HepG2 (cell line): ENCODE measurements at regions not wholly inside any gene's neighbourhood (a gene's known extent, or its start where the extent isn't known, plus 50 kb on each side); places are given as distances from the start of the nearest gene placed in this dataset.

ENCODE experiments used
- ATAC-seq: fragments of 200-7000 bp; cut with Tn5 transposase; 3 replicates; pipeline ENCODE4 v1.9.1; 2020; ENCODE audit warnings: mild to moderate bottlenecking, moderate library complexity
- BruUV-seq: library from RNA; stranded (reverse); fragments of 400-500 nt; replicated peaks from 2 replicates; lab custom pipeline; 2021; lab: Mats Ljungman, UMichigan
- CTCF ChIA-PET: fragments of 300-600 bp; formaldehyde crosslinking; extraction: SDS; loops from one replicate; lab custom pipeline; 2021; ENCODE audit warnings: low total read pairs, inconsistent platforms, low intra/inter-chr PET ratio; lab: Yijun Ruan, JAX
- POLR2A ChIA-PET: fragments of 350-600 bp; sonication (Branson Sonifier 250); formaldehyde crosslinking; loops from one replicate; lab custom pipeline; 2020; ENCODE audit warnings: antibody characterized with exemption, inconsistent platforms; lab: Yijun Ruan, JAX
- DNase-seq: peaks from one replicate; pipeline ENCODE4 v3.0.0-alpha.2; 2015; ENCODE audit warnings: low spot score
- FAIRE-seq: peaks from 3 replicates; lab custom pipeline; 2011; peaks lifted over from hg19 to GRCh38; lab: Jason Lieb, UNC
- H2AFZ ChIP-seq: one replicate; pipeline ENCODE4 v1.6.1; 2011; ENCODE audit warnings: low read length, inconsistent platforms
- H3K27ac ChIP-seq: fragments of 300-600 bp; 3 replicates; pipeline ENCODE4 v1.8.0; 2011; ENCODE audit warnings: mixed run types, mild to moderate bottlenecking, mixed read lengths, low read length, inconsistent platforms; ENCODE audit not compliant: insufficient read depth; ENCODE audit errors: extremely low read length
- H3K27me3 ChIP-seq, 2 experiments: fragments of 200-600 bp in 1 of 2; 2 replicates in 1 of 2; 3 replicates in 1 of 2; pipeline versions ENCODE4 v1.6.0 to v1.8.0; 2011; ENCODE audit warnings: low read length in 2 of 2, mild to moderate bottlenecking in 2 of 2, moderate library complexity in 2 of 2, inconsistent platforms in 1 of 2; ENCODE audit not compliant: insufficient read depth in 2 of 2, control insufficient read depth in 1 of 2
- H3K36me3 ChIP-seq, 2 experiments: fragments of 200-600 bp in 1 of 2; replicated peaks in 1 of 2; 2 replicates in 1 of 2; 3 replicates in 1 of 2; pipeline versions ENCODE4 v1.5.1 to v1.8.0; 2011; ENCODE audit warnings: low read length in 2 of 2, inconsistent platforms in 1 of 2; ENCODE audit not compliant: insufficient read depth in 2 of 2, control insufficient read depth in 1 of 2
- H3K4me1 ChIP-seq: 2 replicates; pipeline ENCODE4 v1.5.1; 2012; ENCODE audit warnings: low read length, inconsistent platforms; ENCODE audit not compliant: insufficient read depth
- H3K4me2 ChIP-seq: 2 replicates; pipeline ENCODE4 v1.6.0; 2011; ENCODE audit warnings: low read depth, low read length, inconsistent platforms
- H3K4me3 ChIP-seq, 3 experiments: fragments of 200-600 bp in 1 of 3; sonication (generic), shearing (Covaris generic) in 1 of 3; replicated peaks in 1 of 3; 2 replicates each; pipeline ENCODE4 v1.5.1; 2011 to 2016; ENCODE audit warnings: low read length in 3 of 3, inconsistent platforms in 2 of 3, low read depth in 2 of 3, mild to moderate bottlenecking in 2 of 3, control low read depth in 1 of 3, mixed read lengths in 1 of 3; ENCODE audit not compliant: insufficient read depth in 1 of 3
- H3K79me2 ChIP-seq: one replicate; pipeline ENCODE4 v1.6.1; 2011; ENCODE audit warnings: low read length, inconsistent platforms; ENCODE audit not compliant: insufficient read depth
- H3K9ac ChIP-seq: 2 replicates; pipeline ENCODE4 v1.6.0; 2011; ENCODE audit warnings: mild to moderate bottlenecking, low read depth, low read length, inconsistent platforms; ENCODE audit not compliant: insufficient read depth
- H3K9me3 ChIP-seq: 2 replicates; pipeline ENCODE4 v1.5.1; 2012; ENCODE audit warnings: mild to moderate bottlenecking, low read length
- H4K20me1 ChIP-seq: 2 replicates; pipeline ENCODE4 v1.6.0; 2011; ENCODE audit warnings: inconsistent platforms, mild to moderate bottlenecking, low read length, moderate library complexity; ENCODE audit not compliant: insufficient read depth
- ASH2L ChIP-seq: fragments of 300-600, 200-600 bp; sonication (generic); IDR thresholded peaks from 2 replicates; pipeline ENCODE4 v1.7.0; 2017; ENCODE audit warnings: low read depth, mild to moderate bottlenecking, moderate library complexity, mixed read lengths, low read length; ENCODE audit not compliant: insufficient read length
- BORCS8-MEF2B ChIP-seq: sonication (generic); formaldehyde crosslinking; IDR thresholded peaks from 2 replicates; pipeline ENCODE4 v1.8.0; 2022; ENCODE audit warnings: mild to moderate bottlenecking, missing genetic modification reagents
- ELF4 ChIP-seq: sonication (generic); formaldehyde crosslinking; IDR thresholded peaks from 2 replicates; pipeline ENCODE4 v1.5.0; 2020; ENCODE audit warnings: missing genetic modification reagents, mild to moderate bottlenecking, moderate library complexity, borderline replicate concordance
- FOXK2 ChIP-seq: fragments of 450-650 bp; IDR thresholded peaks from 2 replicates; pipeline ENCODE4 v1.6.1; 2016
- MATR3 ChIP-seq: sonication (generic); formaldehyde crosslinking; IDR thresholded peaks from 2 replicates; pipeline ENCODE4 v1.4.0; 2020; ENCODE audit warnings: missing genetic modification reagents
- NBN ChIP-seq: fragments of 450-650 bp; conservative IDR thresholded peaks from 2 replicates; pipeline ENCODE4 v1.6.1; 2017
- PATZ1 ChIP-seq: sonication (generic); formaldehyde crosslinking; IDR thresholded peaks from 2 replicates; pipeline ENCODE4 v1.4.0; 2020; ENCODE audit warnings: missing genetic modification reagents
- SMARCC2 ChIP-seq: fragments of 450-650 bp; IDR thresholded peaks from 2 replicates; pipeline ENCODE4 v1.6.1; 2017; ENCODE audit warnings: antibody characterized with exemption, mild to moderate bottlenecking
- SRF ChIP-seq: IDR thresholded peaks from 2 replicates; pipeline ENCODE4 v1.6.1; 2011; ENCODE audit warnings: mild to moderate bottlenecking, low read depth, low read length, moderate library complexity
- ZFP41 ChIP-seq: sonication (generic); formaldehyde crosslinking; IDR thresholded peaks from 2 replicates; pipeline ENCODE4 v1.4.0; 2020; ENCODE audit warnings: mild to moderate bottlenecking, missing genetic modification reagents, borderline replicate concordance
- ZNF33B ChIP-seq: sonication (generic); formaldehyde crosslinking; IDR thresholded peaks from 2 replicates; pipeline ENCODE4 v1.5.1; 2020; ENCODE audit warnings: mild to moderate bottlenecking, missing genetic modification reagents
- ZNF513 ChIP-seq: sonication (generic); formaldehyde crosslinking; conservative IDR thresholded peaks from 2 replicates; pipeline ENCODE4 v1.5.0; 2020; ENCODE audit warnings: missing genetic modification reagents
- ZNF543 ChIP-seq: sonication (generic); formaldehyde crosslinking; IDR thresholded peaks from 2 replicates; pipeline ENCODE4 v1.4.0; 2020; ENCODE audit warnings: mild to moderate bottlenecking, missing genetic modification reagents
- ZNF557 ChIP-seq: sonication (generic); formaldehyde crosslinking; IDR thresholded peaks from 2 replicates; pipeline ENCODE4 v1.4.0; 2020; ENCODE audit warnings: missing genetic modification reagents
- ZNF619 ChIP-seq: sonication (generic); formaldehyde crosslinking; IDR thresholded peaks from 2 replicates; pipeline ENCODE4 v1.4.0; 2020; ENCODE audit warnings: mild to moderate bottlenecking, missing genetic modification reagents
- ZNF670 ChIP-seq: sonication (generic); formaldehyde crosslinking; IDR thresholded peaks from 2 replicates; pipeline ENCODE4 v1.8.0; 2022; ENCODE audit warnings: mild to moderate bottlenecking, missing genetic modification reagents, borderline replicate concordance
- ZNF737 ChIP-seq: sonication (generic); formaldehyde crosslinking; IDR thresholded peaks from 2 replicates; pipeline ENCODE4 v1.5.0; 2020; ENCODE audit warnings: missing genetic modification reagents, mild to moderate bottlenecking, borderline replicate concordance
- ZNF766 ChIP-seq: sonication (generic); formaldehyde crosslinking; IDR thresholded peaks from 2 replicates; pipeline ENCODE4 v1.5.0; 2020; ENCODE audit warnings: missing genetic modification reagents, borderline replicate concordance
- WGBS: methylation state at CpG from one replicate; pipeline ENCODE4 v1.1.6; 2017; ENCODE audit warnings: low lambda C conversion rate; 5-methylcytosine and 5-hydroxymethylcytosine counted together
- in situ Hi-C: cut with HindIII; loops from 2 replicates; pipeline ENCODE4 v1.10.0; 2017; ENCODE audit warnings: low pct_unique_long_range_greater_than_20kb; ENCODE audit not compliant: extremely low pct_ligation_motif_present
- intact Hi-C: fragments of 100-400 bp; cut with micrococcal nuclease; formaldehyde crosslinking; loops from one replicate; pipeline ENCODE4 v1.10.0; 2022; ENCODE audit not compliant: unreplicated experiment
- TF ChIP-seq, protein P1 (sequence below): sonication (generic); formaldehyde crosslinking; IDR thresholded peaks from 2 replicates; pipeline ENCODE4 v1.4.0; 2020; ENCODE audit warnings: missing genetic modification reagents
- TF ChIP-seq, protein P2 (sequence below): sonication (generic); formaldehyde crosslinking; IDR thresholded peaks from 2 replicates; pipeline ENCODE4 v1.5.0; 2020; ENCODE audit warnings: mild to moderate bottlenecking, missing genetic modification reagents

- CTCF ChIA-PET = no interaction called here
- Histone ChIP-seq H3K9me3 (no peaks in the 10 kb centered on the region), H3K4me1 (peaks cover 11% of the 10 kb centered on the region), H3K27me3 (peaks cover 0 to 1% of the 10 kb centered on the region in 2 experiments; a peak in 2 of 5 replicates), H3K27ac (no peak overlapping the region), H3K9ac (no peak overlapping the region), H3K79me2 (no peaks in the 10 kb centered on the region), H4K20me1 (no peaks in the 10 kb centered on the region), H3K4me3 (no peak overlapping the region), H3K36me3 (no peaks in the 10 kb centered on the region), H3K4me2 (no peak overlapping the region), H2AFZ (no peak overlapping the region)
- ATAC-seq (no peak), DNase-seq (no peak), FAIRE-seq (no peak)
- in situ Hi-C loops (no loop called here), intact Hi-C loops (no loop called here)
- WGBS = 2% methylated on average over 4 of the region's 4 CpGs
- no peak for TF ChIP-seq PATZ1 (CRISPR knock-in tag)
- TF ChIP-seq ZFP41 (CRISPR knock-in tag) = no peak
- TF ChIP-seq ZNF670 = no peak
- no peak for TF ChIP-seq ZNF557 (CRISPR knock-in tag)
- TF ChIP-seq ZNF33B (CRISPR knock-in tag) = no peak
- TF ChIP-seq MATR3 = no peak
- TF ChIP-seq ZNF619 = no peak
- TF ChIP-seq ASH2L = no peak
- TF ChIP-seq, protein P1, sequence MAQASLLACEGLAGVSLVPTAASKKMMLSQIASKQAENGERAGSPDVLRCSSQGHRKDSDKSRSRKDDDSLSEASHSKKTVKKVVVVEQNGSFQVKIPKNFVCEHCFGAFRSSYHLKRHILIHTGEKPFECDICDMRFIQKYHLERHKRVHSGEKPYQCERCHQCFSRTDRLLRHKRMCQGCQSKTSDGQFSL (CRISPR knock-in tag) = no peak
- no peak for TF ChIP-seq ZNF766 (CRISPR knock-in tag)
- no peak for TF ChIP-seq ZNF513 (CRISPR knock-in tag)
- TF ChIP-seq ZNF543 = no peak
- no peak for TF ChIP-seq SRF
- no peak for TF ChIP-seq ZNF737 (CRISPR knock-in tag)
- TF ChIP-seq FOXK2 = no peak
- no peak for TF ChIP-seq BORCS8-MEF2B
- TF ChIP-seq, protein P2, sequence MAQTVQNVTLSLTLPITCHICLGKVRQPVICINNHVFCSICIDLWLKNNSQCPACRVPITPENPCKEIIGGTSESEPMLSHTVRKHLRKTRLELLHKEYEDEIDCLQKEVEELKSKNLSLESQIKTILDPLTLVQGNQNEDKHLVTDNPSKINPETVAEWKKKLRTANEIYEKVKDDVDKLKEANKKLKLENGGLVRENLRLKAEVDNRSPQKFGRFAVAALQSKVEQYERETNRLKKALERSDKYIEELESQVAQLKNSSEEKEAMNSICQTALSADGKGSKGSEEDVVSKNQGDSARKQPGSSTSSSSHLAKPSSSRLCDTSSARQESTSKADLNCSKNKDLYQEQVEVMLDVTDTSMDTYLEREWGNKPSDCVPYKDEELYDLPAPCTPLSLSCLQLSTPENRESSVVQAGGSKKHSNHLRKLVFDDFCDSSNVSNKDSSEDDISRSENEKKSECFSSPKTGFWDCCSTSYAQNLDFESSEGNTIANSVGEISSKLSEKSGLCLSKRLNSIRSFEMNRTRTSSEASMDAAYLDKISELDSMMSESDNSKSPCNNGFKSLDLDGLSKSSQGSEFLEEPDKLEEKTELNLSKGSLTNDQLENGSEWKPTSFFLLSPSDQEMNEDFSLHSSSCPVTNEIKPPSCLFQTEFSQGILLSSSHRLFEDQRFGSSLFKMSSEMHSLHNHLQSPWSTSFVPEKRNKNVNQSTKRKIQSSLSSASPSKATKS = no peak
- no peak for TF ChIP-seq ELF4 (CRISPR knock-in tag)
- TF ChIP-seq SMARCC2 = no peak
- TF ChIP-seq NBN = no peak
- POLR2A ChIA-PET = no interaction called here
- no TSS peak for BruUV-seq
Observed at GRCh38 chr10:78812571-78813318, 256.0 kb upstream of the ZMIZ1 start.
